ENCODE measurements at regions not wholly inside any gene's neighbourhood (a gene's known extent, or its start where the extent isn't known, plus 50 kb on each side); places are given as distances from the start of the nearest gene placed in this dataset.

DNA sequence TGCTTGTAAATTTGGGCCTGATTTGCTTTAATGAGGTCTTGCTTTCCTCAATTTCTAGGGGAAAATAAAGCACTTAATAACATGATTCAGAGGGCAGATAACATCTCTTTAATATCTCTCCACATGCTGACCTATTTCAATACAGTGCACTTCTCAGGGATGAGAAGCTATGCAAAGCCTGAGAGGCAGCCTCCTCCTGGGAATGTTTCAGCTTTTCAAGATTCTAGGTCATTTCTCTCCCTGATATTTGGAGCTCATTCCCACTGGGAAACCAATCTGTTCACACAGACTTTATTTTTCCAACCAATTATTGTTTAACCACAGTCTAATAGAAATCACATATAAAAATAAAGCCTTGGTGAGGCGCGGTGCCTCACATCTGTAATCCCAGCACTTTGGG lies 67.0 kb upstream of the LSAMP start:
- TF ChIP-seq, protein P1, sequence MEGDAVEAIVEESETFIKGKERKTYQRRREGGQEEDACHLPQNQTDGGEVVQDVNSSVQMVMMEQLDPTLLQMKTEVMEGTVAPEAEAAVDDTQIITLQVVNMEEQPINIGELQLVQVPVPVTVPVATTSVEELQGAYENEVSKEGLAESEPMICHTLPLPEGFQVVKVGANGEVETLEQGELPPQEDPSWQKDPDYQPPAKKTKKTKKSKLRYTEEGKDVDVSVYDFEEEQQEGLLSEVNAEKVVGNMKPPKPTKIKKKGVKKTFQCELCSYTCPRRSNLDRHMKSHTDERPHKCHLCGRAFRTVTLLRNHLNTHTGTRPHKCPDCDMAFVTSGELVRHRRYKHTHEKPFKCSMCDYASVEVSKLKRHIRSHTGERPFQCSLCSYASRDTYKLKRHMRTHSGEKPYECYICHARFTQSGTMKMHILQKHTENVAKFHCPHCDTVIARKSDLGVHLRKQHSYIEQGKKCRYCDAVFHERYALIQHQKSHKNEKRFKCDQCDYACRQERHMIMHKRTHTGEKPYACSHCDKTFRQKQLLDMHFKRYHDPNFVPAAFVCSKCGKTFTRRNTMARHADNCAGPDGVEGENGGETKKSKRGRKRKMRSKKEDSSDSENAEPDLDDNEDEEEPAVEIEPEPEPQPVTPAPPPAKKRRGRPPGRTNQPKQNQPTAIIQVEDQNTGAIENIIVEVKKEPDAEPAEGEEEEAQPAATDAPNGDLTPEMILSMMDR (IDR thresholded peaks at IDR 0.05): no peak
- TF ChIP-seq EZH2 (IDR thresholded peaks at IDR 0.05) (no peak), EZH2phosphoT487 (IDR thresholded peaks at IDR 0.05) (no peak)
